Spleen (tissue), 7 donors: ENCODE measurements at regions not wholly inside any gene's neighbourhood (a gene's known extent, or its start where the extent isn't known, plus 50 kb on each side); places are given as distances from the start of the nearest gene placed in this dataset.

Source experiments
- CTCF ChIP-seq, 11 experiments: fragments of 200-600 bp in 7 of 11; fragments of 450-650 bp in 4 of 11; sonication (generic) in 4 of 11; IDR thresholded peaks in 8 of 11; conservative IDR thresholded peaks in 3 of 11; 1 replicate in 7 of 11; 2 replicates in 4 of 11; pipeline versions ENCODE4 v1.4.0 to v1.8.0; 2016 to 2021; ENCODE audit warnings: antibody characterized with exemption in 11 of 11, inconsistent platforms in 4 of 11, mild to moderate bottlenecking in 1 of 11
- POLR2A ChIP-seq, 3 donors: fragments of 450-650 bp; IDR thresholded peaks; one replicate each; pipeline ENCODE4 v1.5.1; 2017; ENCODE audit warnings: antibody characterized with exemption in 3 of 3, mild to moderate bottlenecking in 1 of 3
- POLR2AphosphoS5 ChIP-seq, 3 donors: sonication (generic); formaldehyde crosslinking; IDR thresholded peaks; one replicate each; pipeline ENCODE4 v1.5.1; 2017; ENCODE audit warnings: antibody characterized with exemption in 3 of 3
- donor health status: DM: no; HTN: no; CAD: no; lungs with moderate emphysema.
- donor health status: DM: no; HTN: no; CAD: no.
- donor health status: DM: no; HTN: no; CAD: no.

- TF ChIP-seq CTCF (IDR thresholded peaks at IDR 0.05 in 8 of 11, conservative IDR thresholded peaks at IDR 0.05 in 3 of 11) (no peak), POLR2AphosphoS5 (IDR thresholded peaks at IDR 0.05) (no peak), POLR2A (IDR thresholded peaks at IDR 0.05) (no peak)
Measured at GRCh38 chr4:112840619-112841018, 203.7 kb downstream of the LARP7 start.
